ENCODE measurements at regions not wholly inside any gene's neighbourhood (a gene's known extent, or its start where the extent isn't known, plus 50 kb on each side); places are given as distances from the start of the nearest gene placed in this dataset.

DNA sequence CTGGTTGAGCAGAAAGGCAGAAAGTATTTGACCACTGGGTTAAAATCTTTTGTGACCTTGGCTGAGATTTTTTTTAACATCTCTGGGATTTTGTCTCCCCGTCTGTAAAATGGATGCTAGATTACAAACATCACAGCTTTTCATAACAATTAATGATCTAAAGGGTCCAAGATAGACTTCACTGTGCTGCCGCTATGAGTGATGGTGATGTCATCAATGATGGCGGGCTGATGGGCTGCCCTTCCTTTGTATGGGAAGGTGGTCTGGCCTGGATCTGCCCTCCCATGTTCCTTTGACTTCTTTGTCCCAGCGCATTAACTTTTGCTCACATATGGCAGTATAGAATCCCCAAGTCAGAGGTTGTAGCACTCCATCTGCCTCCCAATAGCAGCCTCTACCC, 116.7 kb downstream of the IRX5 start:
- Histone ChIP-seq H4K91ac (ENCODE audit: insufficient read depth, low read depth, low read length) (no peak overlapping the region), H3K9me1 (ENCODE audit: insufficient read depth, low read length) (no peaks in the 10 kb centered on the region), H2AK9ac (replicated peaks; ENCODE audit: low read depth, low read length, poor library complexity) (no peak overlapping the region), H3K79me1 (ENCODE audit: low read depth in 1 of 2, low read length in 2 of 2) (no peaks in the 10 kb centered on the region), H3K9me3 (ENCODE audit: control insufficient read depth, insufficient read depth, low read length) (no peaks in the 10 kb centered on the region), H2BK5ac (ENCODE audit: low read depth, low read length, poor library complexity, severe bottlenecking) (no peak overlapping the region), H3K4me3 (ENCODE audit: insufficient read depth, low read depth, low read length) (no peak overlapping the region), H2BK120ac (ENCODE audit: low read depth, low read length) (no peak overlapping the region), H2AK5ac (ENCODE audit: low read depth, low read length) (no peak overlapping the region), H3K36me3 (ENCODE audit: control insufficient read depth, insufficient read depth, low read length) (no peaks in the 10 kb centered on the region), H3K9ac (ENCODE audit: low read depth, low read length) (no peak overlapping the region), H4K8ac (ENCODE audit: low read depth in 2 of 2, low read length in 2 of 2) (no peak overlapping the region), H3K4me1 (ENCODE audit: control insufficient read depth, insufficient read depth, low read length) (no peaks in the 10 kb centered on the region), H3K4ac (ENCODE audit: low read depth, low read length) (no peak overlapping the region), H2AFZ (replicated peaks; ENCODE audit: low read length, poor library complexity) (no peak overlapping the region), H3K56ac (ENCODE audit: extremely low read depth, insufficient read depth, low read length) (no peak overlapping the region), H3K27ac (ENCODE audit: insufficient read depth, low read length) (no peak overlapping the region), H4K5ac (ENCODE audit: low read depth, low read length) (no peak overlapping the region), H3K27me3 (ENCODE audit: control insufficient read depth, insufficient read depth, low read length) (no peaks in the 10 kb centered on the region), H3K23ac (ENCODE audit: low read depth, low read length) (no peak overlapping the region), H2BK20ac (ENCODE audit: low read depth, low read length) (no peak overlapping the region), H3K4me2 (ENCODE audit: low read depth, low read length) (no peak overlapping the region), H3K18ac (ENCODE audit: low read depth, low read length) (no peak overlapping the region), H4K20me1 (ENCODE audit: insufficient read depth, low read length) (no peaks in the 10 kb centered on the region), H3K14ac (replicated peaks; ENCODE audit: low read depth, low read length) (no peak overlapping the region), H2BK15ac (ENCODE audit: low read depth, low read length) (no peak overlapping the region)
- intact Hi-C loops (cut with micrococcal nuclease), result no loop called here
- ChIA-PET POLR2A (ENCODE audit: unreplicated experiment) (no interaction called here), CTCF (no interaction called here)
- WGBS, 2 experiments (ENCODE audit: extremely low coverage in 2 of 2, insufficient read length in 1 of 2), result no CpG with 5 or more reads among the region's 4 CpGs
- DNase-seq (no peak), ATAC-seq (ENCODE audit: low read depth) (no peak)
- no TSS peak for BruUV-seq (replicated peaks)
- TF ChIP-seq RAD21 (IDR thresholded peaks at IDR 0.05; ENCODE audit: low read length) (no peak), NFE2L2 (IDR thresholded peaks at IDR 0.05; ENCODE audit: low read depth, low read length) (no peak), MAFK (IDR thresholded peaks at IDR 0.05; ENCODE audit: low read depth, low read length) (no peak), MAZ (IDR thresholded peaks at IDR 0.05; ENCODE audit: borderline replicate concordance, low read depth, low read length) (no peak), RFX5 (IDR thresholded peaks at IDR 0.05; ENCODE audit: low read depth, low read length) (no peak), SMC3 (IDR thresholded peaks at IDR 0.05; ENCODE audit: low read depth, low read length) (no peak), RCOR1 (IDR thresholded peaks at IDR 0.05; ENCODE audit: insufficient replicate concordance, low read length) (no peak), USF2 (IDR thresholded peaks at IDR 0.05; ENCODE audit: low read depth, low read length) (no peak), MXI1 (IDR thresholded peaks at IDR 0.05; ENCODE audit: borderline replicate concordance, low read depth, low read length) (no peak), POLR2A (IDR thresholded peaks at IDR 0.05; ENCODE audit: low read depth, low read length) (no peak)
- in situ Hi-C loops (cut with MboI; ENCODE audit: low sequenced_read_pairs), result no loop called here
- dilution Hi-C loops (cut with HindIII; ENCODE audit: low sequenced_read_pairs, unreplicated experiment), result no loop called here

Measured in IMR-90 (cell line).